HCT116 (cell line): ENCODE measurements at regions not wholly inside any gene's neighbourhood (a gene's known extent, or its start where the extent isn't known, plus 50 kb on each side); places are given as distances from the start of the nearest gene placed in this dataset.

Source experiments
- ATAC-seq: fragments of 200-7000 bp; cut with Tn5 transposase; 2 replicates; pipeline ENCODE4 v1.9.1; 2020; ENCODE audit warnings: mild to moderate bottlenecking, moderate library complexity
- BruUV-seq: library from RNA; stranded (reverse); fragments of 400-500 nt; replicated peaks from 2 replicates; lab custom pipeline; 2021; lab: Mats Ljungman, UMichigan
- CTCF ChIA-PET: fragments of 300-600 bp; sonication (Branson Sonifier 250); formaldehyde crosslinking; loops from one replicate; lab custom pipeline; 2021; ENCODE audit warnings: antibody characterized with exemption; lab: Charles Lee
- POLR2A ChIA-PET: fragments of 300-600, 350-600 bp; sonication (Branson Sonifier 250); formaldehyde crosslinking; loops from one replicate; lab custom pipeline; 2021; ENCODE audit warnings: antibody characterized with exemption; lab: Charles Lee
- RAD21 ChIA-PET, 2 experiments: fragments of 300-600 bp; sonication (Branson Sonifier 250); formaldehyde crosslinking; loops; one replicate each; lab custom pipeline; 2023; ENCODE audit warnings: low total read pairs in 2 of 2; ENCODE audit not compliant: uncharacterized antibody in 2 of 2, unreplicated experiment in 2 of 2, low non-redundant PET in 1 of 2; lab: Charles Lee
- DNase-seq: peaks from one replicate; pipeline ENCODE4 v3.0.0-alpha.2; 2010; ENCODE audit warnings: low read depth, low spot score
- H2AFZ ChIP-seq: fragments of 200-600 bp; shearing (Covaris generic), sonication (generic); 2 replicates; pipeline ENCODE4 v1.6.1; 2017; ENCODE audit warnings: low read depth, mixed run types, mixed read lengths, antibody characterized with exemption, low read length; ENCODE audit not compliant: poor library complexity, severe bottlenecking
- H3K27ac ChIP-seq: 2 replicates; pipeline ENCODE4 v1.5.1; 2012; ENCODE audit warnings: low read depth, low read length
- H3K27me3 ChIP-seq: fragments of 200-600 bp; sonication (generic); 2 replicates; pipeline ENCODE4 v1.6.1; 2016; ENCODE audit warnings: mixed run types, low read length, mixed read lengths; ENCODE audit not compliant: insufficient read depth
- H3K36me3 ChIP-seq, 2 experiments: fragments of 200-500 bp in 1 of 2; fragments of 200-600 bp in 1 of 2; sonication (Bioruptor generic) in 1 of 2; sonication (generic) in 1 of 2; 2 replicates each; pipeline versions ENCODE4 v1.5.1 to v1.6.1; 2014 to 2016; ENCODE audit warnings: low read length in 2 of 2, inconsistent platforms in 1 of 2, mixed read lengths in 1 of 2, mixed run types in 1 of 2; ENCODE audit not compliant: insufficient read depth in 2 of 2, control insufficient read depth in 1 of 2
- H3K4me1 ChIP-seq, 2 experiments: fragments of 200-600 bp in 1 of 2; sonication (generic) in 1 of 2; 2 replicates each; pipeline versions ENCODE4 v1.5.1 to v1.6.1; 2012 to 2017; ENCODE audit warnings: low read length in 2 of 2, inconsistent platforms in 1 of 2, mild to moderate bottlenecking in 1 of 2, mixed read lengths in 1 of 2, mixed run types in 1 of 2, moderate library complexity in 1 of 2; ENCODE audit not compliant: insufficient read depth in 2 of 2, control insufficient read depth in 1 of 2
- H3K4me2 ChIP-seq: fragments of 200-600 bp; sonication (generic); 2 replicates; pipeline ENCODE4 v1.6.1; 2017; ENCODE audit warnings: mixed run types, low read length, mixed read lengths
- H3K4me3 ChIP-seq, 2 experiments: fragments of 200-600 bp in 1 of 2; sonication (generic) in 1 of 2; replicated peaks in 1 of 2; 2 replicates each; pipeline ENCODE4 v1.5.1; 2011 to 2016; ENCODE audit warnings: low read length in 2 of 2, control low read depth in 1 of 2, low read depth in 1 of 2, mild to moderate bottlenecking in 1 of 2, mixed read lengths in 1 of 2, mixed run types in 1 of 2
- H3K79me2 ChIP-seq: fragments of 200-600 bp; sonication (generic); 2 replicates; pipeline ENCODE4 v1.6.1; 2017; ENCODE audit warnings: mild to moderate bottlenecking, mixed run types, low read length, moderate library complexity, mixed read lengths; ENCODE audit not compliant: insufficient read depth
- H3K9ac ChIP-seq: fragments of 200-600 bp; sonication (generic); 2 replicates; pipeline ENCODE4 v1.6.1; 2016; ENCODE audit warnings: low read length, mixed read lengths
- H3K9me2 ChIP-seq: fragments of 200-600 bp; sonication (generic), shearing (Covaris generic); 2 replicates; pipeline ENCODE4 v1.6.1; 2017; ENCODE audit warnings: mixed run types, mild to moderate bottlenecking, moderate library complexity; ENCODE audit not compliant: insufficient read depth
- H3K9me3 ChIP-seq, 2 experiments: fragments of 200-500 bp in 1 of 2; fragments of 200-600 bp in 1 of 2; sonication (Bioruptor generic) in 1 of 2; sonication (generic) in 1 of 2; 2 replicates each; pipeline ENCODE4 v1.6.1; 2014 to 2017; ENCODE audit warnings: low read length in 2 of 2, mixed read lengths in 2 of 2, inconsistent platforms in 1 of 2, low read depth in 1 of 2, mild to moderate bottlenecking in 1 of 2, mixed run types in 1 of 2, moderate library complexity in 1 of 2; ENCODE audit not compliant: control insufficient read depth in 1 of 2, insufficient read depth in 1 of 2
- H4K20me1 ChIP-seq: fragments of 200-600 bp; sonication (generic), shearing (Covaris generic); 2 replicates; pipeline ENCODE4 v1.6.1; 2017; ENCODE audit warnings: mixed run types, mild to moderate bottlenecking, moderate library complexity; ENCODE audit not compliant: insufficient read depth
- ATF3 ChIP-seq: IDR thresholded peaks from 2 replicates; pipeline ENCODE4 v1.6.1; 2012
- CBX3 ChIP-seq: IDR thresholded peaks from 2 replicates; pipeline ENCODE4 v1.6.1; 2012; ENCODE audit warnings: low read depth
- CEBPB ChIP-seq: IDR thresholded peaks from 2 replicates; pipeline ENCODE4 v1.6.1; 2012; ENCODE audit warnings: low read depth
- EGR1 ChIP-seq: IDR thresholded peaks from 2 replicates; pipeline ENCODE4 v1.6.1; 2012; ENCODE audit warnings: low read depth
- EZH2 ChIP-seq: fragments of 200-600 bp; sonication (generic); IDR thresholded peaks from 2 replicates; pipeline ENCODE4 v1.6.1; 2017; ENCODE audit warnings: antibody characterized with exemption, mixed run types
- EZH2phosphoT487 ChIP-seq: fragments of 200-600 bp; IDR thresholded peaks from 2 replicates; pipeline ENCODE4 v1.6.1; 2018; ENCODE audit warnings: antibody characterized with exemption, borderline replicate concordance
- FOSL1 ChIP-seq: IDR thresholded peaks from 2 replicates; pipeline ENCODE4 v1.6.1; 2012; ENCODE audit warnings: low read depth
- MAX ChIP-seq: IDR thresholded peaks from 2 replicates; pipeline ENCODE4 v1.6.1; 2012
- RAD21 ChIP-seq: IDR thresholded peaks from 2 replicates; pipeline ENCODE4 v1.6.1; 2012; ENCODE audit warnings: low read depth, mild to moderate bottlenecking
- SIN3A ChIP-seq: IDR thresholded peaks from 2 replicates; pipeline ENCODE4 v1.6.1; 2012; ENCODE audit warnings: low read depth
- SP1 ChIP-seq: IDR thresholded peaks from 2 replicates; pipeline ENCODE4 v1.6.1; 2012; ENCODE audit warnings: low read depth
- SRF ChIP-seq: IDR thresholded peaks from 2 replicates; pipeline ENCODE4 v1.6.1; 2012; ENCODE audit warnings: low read depth
- TCF7L2 ChIP-seq: IDR thresholded peaks from 2 replicates; pipeline ENCODE4 v1.7.0; 2011; ENCODE audit warnings: borderline replicate concordance, inconsistent platforms; ENCODE audit not compliant: insufficient read depth, insufficient read length; ENCODE audit errors: extremely low read depth
- YY1 ChIP-seq: IDR thresholded peaks from 2 replicates; pipeline ENCODE4 v1.6.1; 2011; ENCODE audit warnings: low read length, low read depth, moderate library complexity, mild to moderate bottlenecking; ENCODE audit not compliant: insufficient replicate concordance; ENCODE audit errors: extremely low read depth
- ZFX ChIP-seq: fragments of 450-650 bp; IDR thresholded peaks from 2 replicates; pipeline ENCODE4 v1.6.1; 2017
- intact Hi-C: fragments of 100-400 bp; cut with micrococcal nuclease; formaldehyde crosslinking; loops from 2 replicates; pipeline ENCODE4 v1.10.0; 2022

GRCh38 chr5:165015126-165015525, 1509.7 kb downstream of the MAT2B start:
- TF ChIP-seq EZH2phosphoT487 = no peak
- no peak for TF ChIP-seq ATF3
- no peak for TF ChIP-seq TCF7L2
- TF ChIP-seq EGR1 = no peak
- no peak for TF ChIP-seq EZH2
- TF ChIP-seq SP1 = no peak
- no peak for TF ChIP-seq SIN3A
- TF ChIP-seq SRF = no peak
- TF ChIP-seq FOSL1 = no peak
- no peak for TF ChIP-seq ZFX
- TF ChIP-seq YY1 = no peak
- TF ChIP-seq RAD21 = no peak
- no peak for TF ChIP-seq CEBPB
- no peak for TF ChIP-seq MAX
- TF ChIP-seq CBX3 = no peak
- intact Hi-C loops = no loop called here
- Histone ChIP-seq H4K20me1 (no peaks in the 10 kb centered on the region), H3K4me1 (no peaks in the 10 kb centered on the region), H3K79me2 (no peaks in the 10 kb centered on the region), H3K36me3 (no peaks in the 10 kb centered on the region; a peak in 1 of 4 replicates), H3K9me2 (no peaks in the 10 kb centered on the region), H3K9ac (no peak overlapping the region), H3K27ac (no peak overlapping the region), H3K9me3 (peaks cover 6 to 15% of the 10 kb centered on the region in 2 experiments; a peak in 2 of 4 replicates), H3K27me3 (no peaks in the 10 kb centered on the region), H3K4me3 (no peak overlapping the region), H2AFZ (no peak overlapping the region), H3K4me2 (no peak overlapping the region)
- no TSS peak for BruUV-seq
- ChIA-PET RAD21 (no interaction called here), POLR2A (no interaction called here), CTCF (no interaction called here)
- ATAC-seq (no peak), DNase-seq (no peak)
